SW480 (cell line): ENCODE measurements at regions not wholly inside any gene's neighbourhood (a gene's known extent, or its start where the extent isn't known, plus 50 kb on each side); places are given as distances from the start of the nearest gene placed in this dataset.
"Not testable (repeated sequence)": the region's sequence is repeated elsewhere in the genome, so short reads cannot be mapped to it uniquely, and the experiment has no call there.

Experiments used
- DNase-seq: peaks from one replicate; pipeline ENCODE4 v3.0.0-alpha.2; 2016; ENCODE audit warnings: low spot score

DNA sequence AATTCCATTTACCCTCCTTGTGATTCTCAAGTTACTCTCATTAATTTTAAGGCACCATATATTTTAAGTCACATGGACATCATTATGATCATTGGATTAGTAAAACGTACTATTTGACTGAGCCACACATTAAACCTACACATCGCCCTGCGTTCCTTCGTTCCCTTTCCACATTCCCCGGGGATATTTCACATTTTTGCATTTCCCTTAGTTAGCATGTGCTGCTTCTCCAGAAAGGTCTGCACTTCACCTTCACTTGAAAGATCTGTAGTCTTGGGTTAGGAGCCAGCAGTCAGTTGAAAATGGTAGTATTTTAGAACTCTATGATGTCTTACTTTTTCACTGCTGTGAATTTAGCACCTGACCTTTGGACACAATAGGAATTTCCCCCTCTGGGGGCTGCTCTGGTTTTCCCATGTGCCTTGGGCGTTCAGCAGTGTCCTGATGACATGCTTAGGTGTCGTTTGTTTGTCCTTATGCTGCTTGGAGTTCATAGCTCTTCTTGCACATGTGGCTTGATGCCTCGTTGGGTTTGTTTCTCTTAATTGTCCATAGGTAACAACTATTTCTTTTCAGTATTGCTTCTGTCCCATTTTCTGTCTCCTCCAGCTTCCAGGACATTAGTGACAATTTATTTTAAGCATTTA, 56.9 kb upstream of the NBPF20 start:
- not testable (repeated sequence) for DNase-seq

DNA sequence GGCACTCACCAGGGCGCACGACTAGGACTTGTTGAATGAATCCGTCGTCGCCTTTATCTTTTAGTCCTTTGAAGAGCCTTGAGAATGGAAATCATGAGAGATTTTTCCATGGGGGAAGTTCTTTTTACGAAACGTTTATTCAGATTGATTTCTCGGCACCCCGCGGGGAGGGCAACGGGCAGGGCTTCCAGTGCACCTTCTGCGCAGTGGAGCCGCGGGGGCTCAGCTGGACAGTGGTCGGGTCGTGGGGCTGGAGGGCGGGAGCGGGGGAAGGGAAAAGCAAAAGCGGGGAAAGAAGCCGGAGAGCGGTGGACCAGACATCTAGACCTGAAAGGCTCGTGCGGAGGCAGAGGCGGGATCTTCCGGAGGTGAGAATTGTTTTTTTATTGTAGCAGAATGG, 50.6 kb upstream of the NBPF20 start:
- DNase-seq: not testable (repeated sequence)

DNA sequence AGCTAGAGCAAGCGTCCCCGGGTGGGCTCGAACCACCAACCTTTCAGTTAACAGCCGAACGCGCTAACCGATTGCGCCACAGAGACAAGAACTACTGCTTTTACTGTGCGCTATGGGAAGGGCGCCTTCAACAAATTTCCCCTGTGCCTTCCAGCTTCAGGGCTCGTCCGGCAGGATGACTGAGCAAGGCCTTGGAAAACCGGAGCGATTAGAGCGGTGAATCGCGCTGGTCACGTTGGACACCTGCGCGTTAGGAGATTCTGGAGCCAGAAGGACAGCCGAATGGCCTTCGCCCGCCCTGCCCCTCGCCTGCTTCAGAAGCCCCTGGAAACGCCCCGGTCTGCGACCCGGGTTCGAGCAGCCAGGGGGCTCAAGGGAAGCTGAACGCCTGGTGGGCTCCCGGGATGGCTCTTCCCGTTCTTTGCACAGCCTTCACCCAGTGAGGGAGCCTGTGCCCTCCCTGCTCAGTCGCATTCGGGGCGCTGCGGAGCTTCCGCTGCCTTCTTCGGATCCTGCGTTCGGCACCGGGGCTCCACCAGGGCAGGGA, 50.0 kb upstream of the NBPF20 start:
- not testable (repeated sequence) for DNase-seq
